Testis (tissue), 2 donors: ENCODE measurements at regions not wholly inside any gene's neighbourhood (a gene's known extent, or its start where the extent isn't known, plus 50 kb on each side); places are given as distances from the start of the nearest gene placed in this dataset.

ENCODE experiments used
- DNase-seq: peaks from one replicate; pipeline ENCODE4 v3.0.0-alpha.2; 2019
- H3K27ac ChIP-seq, 2 donors: fragments of 200-600 bp; sonication (generic); one replicate each; pipeline ENCODE4 v1.5.1; 2019
- H3K27me3 ChIP-seq: fragments of 200-600 bp; sonication (generic); one replicate; pipeline ENCODE4 v1.5.1; 2019
- H3K36me3 ChIP-seq: fragments of 200-600 bp; sonication (generic); one replicate; pipeline ENCODE4 v1.5.1; 2017; ENCODE audit warnings: low read depth; ENCODE audit errors: missing control alignments
- H3K4me1 ChIP-seq: fragments of 200-600 bp; sonication (generic); one replicate; pipeline ENCODE4 v1.5.1; 2019
- H3K4me3 ChIP-seq, 2 donors: fragments of 200-600 bp; sonication (generic); one replicate each; pipeline ENCODE4 v1.5.1; 2017 to 2019
- H3K9me3 ChIP-seq: fragments of 200-600 bp; sonication (generic); one replicate; pipeline ENCODE4 v1.5.1; 2017
- POLR2A ChIP-seq: fragments of 450-650 bp; IDR thresholded peaks from one replicate; pipeline ENCODE4 v1.6.1; 2017; ENCODE audit warnings: antibody characterized with exemption, mild to moderate bottlenecking, moderate library complexity
- WGBS, 2 donors: methylation state at CpG; one replicate each; pipeline ENCODE4 v1.1.5; 2018; 5-methylcytosine and 5-hydroxymethylcytosine counted together
- intact Hi-C: fragments of 100-400 bp; cut with DNase I; formaldehyde crosslinking; loops from one replicate; pipeline ENCODE4 v1.15.1; 2023; ENCODE audit warnings: low total_unique reads
- TF ChIP-seq, protein P1 (sequence below), 3 experiments: fragments of 450-650 bp in 2 of 3; fragments of 200-600 bp in 1 of 3; sonication (generic) in 1 of 3; IDR thresholded peaks; one replicate each; pipeline ENCODE4 v1.5.1; 2016 to 2019; ENCODE audit warnings: antibody characterized with exemption in 3 of 3, mild to moderate bottlenecking in 2 of 3, moderate library complexity in 1 of 3

DNA sequence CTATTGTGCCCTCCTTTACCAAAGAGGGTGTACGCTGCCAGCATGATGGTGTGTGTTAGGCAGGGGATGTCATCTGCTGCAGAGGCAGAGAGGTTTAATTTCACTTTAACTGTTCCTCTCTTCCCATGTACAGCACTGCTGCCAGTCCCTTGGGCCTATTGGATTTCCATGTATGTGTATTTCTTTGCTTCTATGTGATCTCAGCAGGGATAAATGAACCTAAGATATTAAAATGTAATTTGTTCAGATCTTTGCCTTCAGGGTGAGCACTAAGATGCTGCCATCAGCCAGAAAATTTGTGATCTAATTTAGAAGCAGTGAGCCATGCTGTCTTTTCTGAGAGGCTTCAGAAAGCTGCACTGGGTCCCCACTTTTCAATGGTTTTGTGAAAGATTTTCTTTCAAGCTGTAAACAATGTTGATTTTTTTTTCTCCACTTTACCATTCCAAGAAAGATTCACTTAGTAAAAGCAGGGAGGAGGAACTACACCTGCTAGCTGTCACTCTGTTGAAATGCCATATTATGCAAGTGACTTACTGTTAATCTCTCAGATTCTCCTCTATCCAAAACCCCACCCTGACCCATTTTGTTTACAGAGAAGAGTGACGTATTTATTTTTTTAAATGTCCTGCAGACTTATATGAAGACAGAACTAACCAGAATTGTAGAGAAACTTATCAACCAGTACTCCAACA lies 261.9 kb downstream of the TBL1XR1 start:
- Histone ChIP-seq H3K4me3 (no peak overlapping the region), H3K27ac (no peak overlapping the region), H3K4me1 (peaks cover 5% of the 10 kb centered on the region), H3K9me3 (no peaks in the 10 kb centered on the region), H3K36me3 (no peaks in the 10 kb centered on the region), H3K27me3 (no peaks in the 10 kb centered on the region)
- no peak for DNase-seq
- TF ChIP-seq POLR2A, result no peak
- TF ChIP-seq, protein P1, sequence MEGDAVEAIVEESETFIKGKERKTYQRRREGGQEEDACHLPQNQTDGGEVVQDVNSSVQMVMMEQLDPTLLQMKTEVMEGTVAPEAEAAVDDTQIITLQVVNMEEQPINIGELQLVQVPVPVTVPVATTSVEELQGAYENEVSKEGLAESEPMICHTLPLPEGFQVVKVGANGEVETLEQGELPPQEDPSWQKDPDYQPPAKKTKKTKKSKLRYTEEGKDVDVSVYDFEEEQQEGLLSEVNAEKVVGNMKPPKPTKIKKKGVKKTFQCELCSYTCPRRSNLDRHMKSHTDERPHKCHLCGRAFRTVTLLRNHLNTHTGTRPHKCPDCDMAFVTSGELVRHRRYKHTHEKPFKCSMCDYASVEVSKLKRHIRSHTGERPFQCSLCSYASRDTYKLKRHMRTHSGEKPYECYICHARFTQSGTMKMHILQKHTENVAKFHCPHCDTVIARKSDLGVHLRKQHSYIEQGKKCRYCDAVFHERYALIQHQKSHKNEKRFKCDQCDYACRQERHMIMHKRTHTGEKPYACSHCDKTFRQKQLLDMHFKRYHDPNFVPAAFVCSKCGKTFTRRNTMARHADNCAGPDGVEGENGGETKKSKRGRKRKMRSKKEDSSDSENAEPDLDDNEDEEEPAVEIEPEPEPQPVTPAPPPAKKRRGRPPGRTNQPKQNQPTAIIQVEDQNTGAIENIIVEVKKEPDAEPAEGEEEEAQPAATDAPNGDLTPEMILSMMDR (IDR thresholded peaks at IDR 0.05), result no peak
- 93% methylated on average over 2 of the region's 2 CpGs for WGBS, 2 donors
- intact Hi-C loops, result no loop called here

DNA sequence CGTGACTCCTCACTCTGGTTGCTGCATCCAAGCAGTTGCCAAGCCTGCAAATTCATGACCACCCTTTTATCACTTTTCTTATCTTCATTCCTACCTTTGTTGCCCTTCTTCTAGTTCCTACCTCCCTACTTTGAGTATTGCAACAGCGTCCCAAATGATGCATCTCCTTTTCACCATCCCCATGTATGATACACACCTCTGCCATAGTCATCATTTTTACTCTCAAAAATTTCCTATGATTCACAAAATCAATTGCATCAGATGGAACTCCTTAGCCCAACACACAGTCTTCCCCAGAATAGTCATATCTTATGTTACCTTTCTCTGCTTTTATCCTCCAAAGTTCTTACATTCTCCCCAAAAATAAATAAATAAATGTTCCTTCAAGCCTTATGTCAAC lies 262.6 kb downstream of the TBL1XR1 start:
- Histone ChIP-seq H3K9me3 (no peaks in the 10 kb centered on the region), H3K27ac (no peak overlapping the region), H3K4me3 (no peak overlapping the region), H3K4me1 (peaks cover 5% of the 10 kb centered on the region), H3K27me3 (no peaks in the 10 kb centered on the region), H3K36me3 (no peaks in the 10 kb centered on the region)
- WGBS, 2 donors, result 76 to 84% methylated on average over 2 of the region's 2 CpGs
- intact Hi-C loops, result no loop called here
- TF ChIP-seq, protein P1 (IDR thresholded peaks at IDR 0.05), result no peak
- no peak for TF ChIP-seq POLR2A
- DNase-seq, result no peak

DNA sequence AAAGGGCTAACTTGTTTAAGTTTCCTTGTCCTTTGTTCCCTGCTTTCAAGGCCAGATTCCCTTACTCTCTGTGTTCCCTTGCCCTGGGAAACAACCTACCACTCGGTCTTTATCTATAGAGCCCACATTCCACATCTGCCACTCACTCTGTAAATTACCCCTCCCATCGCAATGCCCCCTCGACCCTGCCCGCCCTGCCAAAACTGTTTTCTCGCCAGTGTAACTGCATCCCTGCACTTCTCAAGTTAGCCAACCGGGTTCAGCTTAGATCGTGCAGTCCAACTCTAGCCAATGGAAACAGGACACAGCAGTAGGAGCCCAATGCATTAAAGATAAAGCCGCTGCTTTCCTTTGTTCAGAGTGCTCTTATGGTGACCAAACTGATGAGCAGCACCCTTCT lies 263.6 kb downstream of the TBL1XR1 start:
- intact Hi-C loops, result no loop called here
- 46 to 64% methylated on average over 8 of the region's 8 CpGs for whole genome bisulfite sequencing, 2 donors

DNA sequence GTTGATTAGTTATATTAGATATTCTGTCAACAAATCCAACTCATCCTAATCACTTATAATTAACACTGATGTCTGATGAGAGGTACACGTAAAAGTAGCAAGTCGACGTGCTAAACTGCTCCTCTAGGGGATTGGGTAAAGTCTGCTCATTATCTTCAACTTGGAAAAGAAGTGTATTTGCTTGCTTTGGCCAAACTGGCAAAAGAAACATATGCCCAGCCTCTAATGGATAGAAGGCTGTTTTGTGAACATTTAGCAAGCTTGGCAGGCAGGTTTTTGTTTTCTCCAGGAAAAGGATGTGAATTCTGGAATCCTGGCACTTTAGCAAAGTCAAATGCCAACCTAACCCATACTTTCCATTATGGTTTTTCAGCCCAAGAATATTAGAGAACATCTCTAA lies 264.8 kb downstream of the TBL1XR1 start:
- TF ChIP-seq POLR2A, result no peak
- TF ChIP-seq, protein P1 (IDR thresholded peaks at IDR 0.05), result no peak
- H3K4me3 ChIP-seq, result no peak overlapping the region
- no peaks in the 10 kb centered on the region for H3K27me3 ChIP-seq
- H3K36me3 ChIP-seq, result no peaks in the 10 kb centered on the region
- peak overlapping the region in 1 of 2 donors; percentile 50 for H3K27ac ChIP-seq
- H3K9me3 ChIP-seq, result no peaks in the 10 kb centered on the region
- 48 to 49% methylated on average over 3 of the region's 3 CpGs for WGBS, 2 donors
- H3K4me1 ChIP-seq, result peaks cover 5% of the 10 kb centered on the region
- DNase-seq, result no peak
- intact Hi-C loops, result no loop called here

More for the DNA sequence above, 263.6 kb downstream of the TBL1XR1 start:
- peak; percentile 60 for DNase-seq
- H3K4me3 ChIP-seq, result no peak overlapping the region
- no peaks in the 10 kb centered on the region for H3K36me3 ChIP-seq
- no peaks in the 10 kb centered on the region for H3K9me3 ChIP-seq
- H3K4me1 ChIP-seq, result peaks cover 5% of the 10 kb centered on the region
- H3K27ac ChIP-seq, result peak overlapping the region; percentile 32 to 50
- H3K27me3 ChIP-seq, result no peaks in the 10 kb centered on the region
- no peak for TF ChIP-seq POLR2A
- TF ChIP-seq, protein P1 (IDR thresholded peaks at IDR 0.05), result no peak

DNA sequence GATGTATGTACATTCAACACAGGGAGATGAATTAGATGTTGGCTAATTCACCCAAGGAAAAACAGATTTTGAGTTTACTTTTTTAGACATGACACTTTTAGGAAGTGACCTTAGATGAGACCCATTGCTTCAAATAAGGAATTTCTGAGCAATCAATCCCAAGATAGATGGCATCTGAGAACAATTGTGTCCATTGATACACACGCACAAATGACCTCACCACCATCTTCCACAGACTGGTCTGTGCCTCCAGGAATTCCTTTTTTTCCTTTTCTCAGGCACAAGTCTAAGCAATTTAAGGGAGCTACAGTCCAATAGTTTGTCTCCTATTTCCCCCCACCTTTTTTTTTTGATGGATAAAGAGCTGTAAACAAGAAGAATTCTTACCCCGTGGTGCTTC lies 265.3 kb downstream of the TBL1XR1 start:
- intact Hi-C loops, result no loop called here
- 55 to 72% methylated on average over 2 of the region's 2 CpGs for WGBS, 2 donors
- no peaks in the 10 kb centered on the region for H3K36me3 ChIP-seq
- no peak for DNase-seq
- H3K27ac ChIP-seq, result no peak overlapping the region
- peaks cover 5% of the 10 kb centered on the region for H3K4me1 ChIP-seq
- H3K4me3 ChIP-seq, result no peak overlapping the region
- TF ChIP-seq POLR2A, result no peak
- TF ChIP-seq, protein P1 (IDR thresholded peaks at IDR 0.05), result no peak
- H3K9me3 ChIP-seq, result no peaks in the 10 kb centered on the region
- H3K27me3 ChIP-seq, result no peaks in the 10 kb centered on the region
